ENCODE measurements at regions not wholly inside any gene's neighbourhood (a gene's known extent, or its start where the extent isn't known, plus 50 kb on each side); places are given as distances from the start of the nearest gene placed in this dataset.

DNA sequence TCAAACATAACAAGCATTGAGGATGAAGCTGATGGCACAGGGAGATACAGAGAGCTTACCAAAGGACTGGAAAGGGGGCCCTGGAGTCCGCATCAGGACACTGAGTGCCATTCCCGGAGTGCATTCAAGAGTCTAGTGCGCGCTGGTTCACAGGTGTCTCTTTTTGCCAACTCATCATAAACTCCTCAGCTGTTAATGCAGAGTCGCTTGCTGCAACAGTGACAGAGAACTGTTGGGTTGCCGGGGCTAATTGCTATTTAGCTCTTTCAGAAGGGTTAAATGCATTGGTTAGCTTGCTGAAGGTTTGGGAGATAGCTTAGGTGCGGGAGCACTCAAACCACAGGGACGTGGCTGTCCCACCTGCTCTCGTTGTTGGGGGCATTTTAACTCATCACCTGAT, 1091.6 kb upstream of the EEF2KMT start:
- DNase-seq (ENCODE audit: extremely low read depth, low read depth), result no peak
- TF ChIP-seq, protein P1, sequence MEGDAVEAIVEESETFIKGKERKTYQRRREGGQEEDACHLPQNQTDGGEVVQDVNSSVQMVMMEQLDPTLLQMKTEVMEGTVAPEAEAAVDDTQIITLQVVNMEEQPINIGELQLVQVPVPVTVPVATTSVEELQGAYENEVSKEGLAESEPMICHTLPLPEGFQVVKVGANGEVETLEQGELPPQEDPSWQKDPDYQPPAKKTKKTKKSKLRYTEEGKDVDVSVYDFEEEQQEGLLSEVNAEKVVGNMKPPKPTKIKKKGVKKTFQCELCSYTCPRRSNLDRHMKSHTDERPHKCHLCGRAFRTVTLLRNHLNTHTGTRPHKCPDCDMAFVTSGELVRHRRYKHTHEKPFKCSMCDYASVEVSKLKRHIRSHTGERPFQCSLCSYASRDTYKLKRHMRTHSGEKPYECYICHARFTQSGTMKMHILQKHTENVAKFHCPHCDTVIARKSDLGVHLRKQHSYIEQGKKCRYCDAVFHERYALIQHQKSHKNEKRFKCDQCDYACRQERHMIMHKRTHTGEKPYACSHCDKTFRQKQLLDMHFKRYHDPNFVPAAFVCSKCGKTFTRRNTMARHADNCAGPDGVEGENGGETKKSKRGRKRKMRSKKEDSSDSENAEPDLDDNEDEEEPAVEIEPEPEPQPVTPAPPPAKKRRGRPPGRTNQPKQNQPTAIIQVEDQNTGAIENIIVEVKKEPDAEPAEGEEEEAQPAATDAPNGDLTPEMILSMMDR (IDR thresholded peaks at IDR 0.05; ENCODE audit: low read depth, low read length), result no peak

DNA sequence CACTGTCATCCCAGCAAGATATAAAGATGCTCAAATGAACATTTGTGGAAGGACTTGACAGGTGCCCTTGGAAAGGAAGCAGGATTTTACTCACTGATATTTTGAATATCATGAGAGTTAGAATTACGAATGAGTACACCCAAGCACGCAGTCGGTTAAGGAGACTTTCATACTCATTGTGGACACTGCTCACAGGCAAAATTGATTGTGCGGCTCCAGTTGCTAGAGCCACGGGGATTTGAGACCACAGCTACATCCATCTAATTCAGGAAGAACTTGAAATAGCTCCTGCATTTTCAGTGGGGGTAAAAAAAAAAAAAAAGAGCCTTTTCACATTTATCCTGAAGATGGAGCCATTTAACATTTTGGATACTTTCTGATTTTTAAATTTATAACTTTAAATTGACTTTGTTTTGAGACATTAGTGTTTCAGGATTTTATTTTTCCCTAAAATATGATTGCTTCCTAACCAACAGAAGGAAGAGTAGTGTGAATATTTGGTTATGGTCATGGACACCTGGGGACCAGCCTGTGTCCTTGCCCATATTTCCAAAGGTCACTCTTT, 1080.1 kb upstream of the EEF2KMT start:
- TF ChIP-seq, protein P1 (IDR thresholded peaks at IDR 0.05; ENCODE audit: low read depth, low read length), result no peak
- DNase-seq (ENCODE audit: extremely low read depth, low read depth), result no peak

DNA sequence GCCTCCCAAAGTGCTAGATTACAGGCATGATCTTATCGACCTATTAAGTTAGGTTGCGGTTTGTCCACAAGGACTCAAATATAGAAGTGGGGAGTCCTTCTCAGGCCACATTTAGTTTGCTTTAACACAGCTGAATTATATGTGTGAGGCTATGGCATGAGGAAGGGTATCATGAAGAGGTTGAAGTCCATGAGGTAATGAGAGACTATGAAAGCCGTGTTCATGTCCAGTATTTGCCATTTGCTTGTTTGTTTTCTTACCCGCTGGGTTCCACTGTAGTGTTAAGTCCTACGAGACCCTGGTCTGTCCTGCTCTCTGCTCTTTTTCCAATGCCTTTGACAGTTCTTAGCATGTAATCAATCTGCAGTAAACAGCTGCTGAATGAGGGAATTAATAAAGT, 1072.4 kb upstream of the EEF2KMT start:
- DNase-seq (ENCODE audit: extremely low read depth, low read depth), result no peak
- TF ChIP-seq, protein P1 (IDR thresholded peaks at IDR 0.05; ENCODE audit: low read depth, low read length), result no peak

DNA sequence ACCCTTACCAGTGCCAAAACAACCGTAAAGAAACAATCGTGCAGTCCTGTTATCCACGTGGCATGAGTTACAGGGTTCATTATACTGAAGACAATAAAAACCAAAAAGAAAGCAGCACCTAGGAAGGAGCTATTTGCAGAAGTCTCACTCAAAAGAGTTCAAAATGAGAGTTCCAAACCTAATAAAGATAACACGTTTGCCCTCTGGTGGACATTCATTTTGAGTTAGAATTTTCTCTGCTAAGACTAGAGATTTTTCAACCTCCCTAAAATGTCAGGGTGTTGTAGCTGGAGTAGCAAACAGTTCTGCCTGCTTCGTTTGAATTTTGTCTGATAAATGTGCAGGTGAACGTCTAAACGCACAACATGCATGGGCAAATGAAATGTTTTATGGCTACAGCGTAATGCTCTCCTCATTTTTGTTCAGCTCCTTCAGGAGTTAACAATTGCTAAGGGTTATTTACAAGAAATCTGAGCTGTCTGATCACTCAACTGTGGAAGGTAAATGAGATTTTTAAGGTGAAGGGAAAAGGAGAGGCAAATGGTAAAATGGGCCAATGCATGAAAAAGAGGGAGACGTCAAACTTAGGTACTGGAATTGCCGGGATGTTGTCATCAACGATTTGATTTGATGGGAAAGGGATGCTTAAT, 1067.9 kb upstream of the EEF2KMT start:
- DNase-seq (ENCODE audit: extremely low read depth, low read depth), result no peak
- TF ChIP-seq, protein P1 (IDR thresholded peaks at IDR 0.05; ENCODE audit: low read depth, low read length), result no peak

DNA sequence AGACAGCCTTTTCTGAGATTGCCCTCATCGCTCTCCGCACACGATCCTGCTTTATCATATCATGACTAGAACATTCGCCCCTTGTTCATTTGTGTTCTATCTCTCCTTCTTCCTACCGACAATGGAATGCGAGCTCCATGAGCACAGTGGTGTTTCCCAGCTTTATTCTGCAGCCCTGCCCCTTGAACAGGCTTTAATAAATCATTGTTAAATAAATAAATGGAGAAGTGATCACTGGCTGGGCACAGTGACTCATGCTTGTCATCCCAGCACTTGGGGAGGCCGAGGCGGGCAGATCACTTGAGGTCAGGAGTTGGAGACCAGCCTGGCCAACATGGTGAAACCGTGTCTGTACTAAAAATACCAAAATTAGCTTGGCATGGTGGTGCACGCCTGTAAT, 1063.3 kb upstream of the EEF2KMT start:
- no peak for DNase-seq (ENCODE audit: extremely low read depth, low read depth)
- TF ChIP-seq, protein P1 (IDR thresholded peaks at IDR 0.05; ENCODE audit: low read depth, low read length), result no peak

DNA sequence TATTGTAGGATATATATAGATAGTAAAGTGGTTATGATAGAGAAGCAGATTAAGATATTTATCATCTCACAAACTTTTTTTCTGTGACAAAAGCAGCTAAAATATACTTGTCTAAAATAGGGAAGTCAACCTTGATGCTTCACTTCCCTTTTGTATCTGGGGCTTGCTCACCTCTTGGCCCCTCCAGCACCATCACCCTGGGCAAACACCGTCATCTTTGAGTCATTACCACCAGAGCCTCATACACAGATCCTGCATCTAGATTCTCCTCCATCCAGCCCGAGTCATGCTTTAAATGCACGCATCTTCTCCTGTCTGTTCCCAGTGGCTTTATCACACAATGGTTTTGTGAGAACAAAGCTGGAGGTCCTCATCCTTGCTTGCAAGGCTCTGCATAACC, 1062.7 kb upstream of the EEF2KMT start:
- no peak for DNase-seq (ENCODE audit: extremely low read depth, low read depth)
- TF ChIP-seq, protein P1 (IDR thresholded peaks at IDR 0.05; ENCODE audit: low read depth, low read length), result no peak

- no peak for DNase-seq (ENCODE audit: extremely low read depth, low read depth)
- TF ChIP-seq, protein P1 (IDR thresholded peaks at IDR 0.05; ENCODE audit: low read depth, low read length), result no peak
Observed at GRCh38 chr16:6157806-6158205, 1060.2 kb upstream of the EEF2KMT start.
